HG03460 (cell line): ENCODE measurements at regions not wholly inside any gene's neighbourhood (a gene's known extent, or its start where the extent isn't known, plus 50 kb on each side); places are given as distances from the start of the nearest gene placed in this dataset.

Experiments
- ATAC-seq: cut with Tn5 transposase; IDR thresholded peaks from one replicate; pipeline ENCODE4 v1.9.1; 2021; ENCODE audit not compliant: unreplicated experiment

DNA sequence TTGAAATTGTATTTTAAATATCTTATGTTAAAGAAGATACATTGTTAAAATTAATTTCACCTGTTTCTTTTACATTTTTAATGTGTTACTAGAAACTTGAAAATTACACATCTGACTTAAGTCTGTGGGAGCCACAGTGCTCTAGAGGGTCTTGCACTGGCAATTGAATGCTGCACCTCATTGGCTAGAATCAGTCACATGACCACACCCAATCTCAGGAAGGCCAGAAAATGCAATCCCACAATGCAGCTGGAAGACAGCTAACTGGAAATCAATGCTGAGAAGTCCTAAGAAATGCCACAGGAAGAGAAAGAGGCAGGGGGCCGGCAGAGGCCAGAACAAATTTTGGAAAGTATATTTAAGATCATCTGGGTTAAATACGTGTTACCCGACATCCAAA lies 189.2 kb upstream of the POU3F3 start:
- no peak for ATAC-seq

DNA sequence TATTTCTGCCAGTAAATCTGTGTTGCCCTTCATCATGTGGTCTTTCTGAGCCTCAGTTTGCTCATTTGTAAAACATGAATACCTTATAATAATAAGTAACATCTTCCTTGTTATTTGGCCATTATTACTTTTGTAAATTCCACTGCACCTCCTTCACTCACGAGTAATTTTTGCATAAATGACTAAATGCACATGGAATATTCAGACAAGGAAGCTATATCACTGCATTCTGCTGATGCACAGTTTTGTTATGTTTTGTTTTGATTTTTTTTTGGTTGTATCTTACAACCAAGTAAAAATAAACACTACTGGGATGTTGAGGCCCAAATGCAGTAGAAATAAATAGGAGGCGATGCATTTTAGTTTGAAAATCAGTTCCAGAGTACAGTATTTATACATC lies 185.3 kb upstream of the POU3F3 start:
- no peak for ATAC-seq

DNA sequence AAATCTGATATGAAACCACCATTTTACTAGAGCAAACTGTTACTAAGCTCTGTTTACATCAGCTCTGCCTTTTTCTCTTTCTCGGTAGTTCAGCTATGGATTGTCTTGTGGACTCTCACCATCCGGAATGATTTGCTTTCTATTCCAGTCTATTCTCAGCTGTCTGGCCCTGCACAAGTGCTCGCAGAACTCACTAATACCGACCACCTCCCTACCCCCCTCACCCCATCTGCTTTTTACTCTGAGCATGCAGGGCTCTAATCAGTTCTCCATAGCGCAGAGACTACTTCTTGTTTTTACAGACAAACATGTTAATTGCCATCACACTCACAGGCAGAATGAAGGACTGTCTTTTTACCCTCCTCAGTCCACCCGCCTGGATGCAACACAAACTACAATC lies 180.7 kb upstream of the POU3F3 start:
- ATAC-seq = no peak

DNA sequence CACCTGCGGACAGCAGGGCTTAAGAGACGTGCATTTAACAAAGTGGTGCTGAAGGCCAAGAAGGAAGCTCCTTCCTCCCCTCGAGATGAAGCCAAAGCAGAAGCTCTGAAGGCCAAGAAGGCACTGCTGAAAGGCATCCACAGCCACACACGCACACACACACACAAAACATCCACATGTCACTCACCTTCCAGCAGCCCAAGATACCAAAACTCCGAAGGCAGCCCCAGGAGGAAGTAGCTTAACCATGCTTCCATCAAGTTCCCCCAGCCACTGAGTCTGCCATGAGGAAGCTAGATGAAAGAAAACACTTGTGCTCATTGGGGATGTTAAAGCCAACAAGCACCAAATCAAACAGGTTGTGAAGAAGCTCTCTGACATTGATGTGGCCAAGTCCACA lies 175.7 kb upstream of the POU3F3 start:
- ATAC-seq = no peak

DNA sequence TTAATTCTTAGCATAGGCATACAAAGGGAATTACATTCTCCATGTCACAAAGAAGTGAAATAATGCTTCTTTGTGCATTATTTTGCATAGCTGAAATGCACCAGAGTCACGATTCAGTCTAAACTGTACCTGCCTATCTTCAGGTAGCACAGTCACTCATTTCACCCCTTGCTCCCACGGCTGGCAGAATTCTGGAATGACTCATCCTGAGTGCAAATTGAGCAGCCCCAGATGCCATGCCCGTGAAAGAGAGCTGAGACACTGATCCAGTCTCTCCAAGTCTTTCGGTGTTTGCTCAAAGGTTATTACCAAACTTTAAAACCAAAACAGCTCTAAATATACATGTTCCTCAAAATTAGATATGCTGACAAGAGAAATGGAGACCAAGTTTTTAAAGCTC lies 168.3 kb upstream of the POU3F3 start:
- no peak for ATAC-seq

DNA sequence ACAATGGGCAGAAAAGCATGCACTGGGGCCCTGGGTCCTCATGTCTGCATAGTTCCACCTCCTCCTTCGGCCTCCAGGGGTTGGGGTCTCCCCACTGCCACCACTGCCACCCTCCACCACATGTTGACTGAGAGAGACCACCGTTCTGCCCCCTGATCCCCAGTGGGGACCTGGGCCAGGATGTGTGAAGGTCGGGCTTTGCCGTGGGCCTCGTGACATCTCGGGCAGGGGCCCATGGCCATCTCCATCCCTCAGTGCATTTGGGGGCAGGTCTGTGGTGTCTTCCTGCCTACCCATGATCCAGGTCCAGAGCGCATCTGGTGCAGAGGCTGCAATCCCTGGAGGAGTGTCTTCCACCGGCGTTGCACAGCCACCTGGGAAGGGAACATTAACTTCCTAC lies 166.8 kb upstream of the POU3F3 start:
- ATAC-seq = no peak

DNA sequence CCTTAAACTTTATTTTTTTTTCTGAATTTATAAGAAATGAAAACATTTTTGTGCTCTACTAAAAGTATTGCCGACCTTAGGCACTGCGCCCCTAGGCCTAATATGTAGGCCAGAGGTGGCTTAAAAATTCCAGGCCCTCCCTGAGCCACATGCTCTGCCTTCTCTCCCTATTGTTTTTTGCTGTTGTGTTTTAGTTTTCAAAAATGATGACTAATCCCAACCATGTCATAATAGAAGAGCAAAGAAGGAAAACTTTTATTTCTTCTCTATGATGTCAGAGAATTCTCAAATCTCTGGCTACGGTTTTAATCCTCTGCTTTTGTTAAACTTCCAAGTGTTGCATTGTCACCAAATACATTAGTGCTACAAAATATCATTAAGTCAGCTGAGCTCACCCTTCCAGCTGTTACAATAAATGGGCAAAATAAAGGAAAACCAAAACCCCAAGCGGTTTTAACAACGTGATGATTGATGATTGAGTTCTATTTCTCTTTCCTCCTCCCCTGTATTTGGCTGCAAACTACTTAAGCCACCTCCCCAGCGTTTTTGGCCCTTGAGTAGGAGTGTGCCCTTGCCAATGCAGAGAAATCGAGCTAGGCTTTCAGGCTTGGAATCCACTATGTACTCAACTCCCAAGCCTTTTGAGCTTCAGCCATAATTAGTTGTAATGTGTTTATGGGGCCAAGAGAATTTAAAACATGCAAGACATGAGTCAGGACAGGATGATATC lies 163.5 kb upstream of the POU3F3 start:
- ATAC-seq = no peak

DNA sequence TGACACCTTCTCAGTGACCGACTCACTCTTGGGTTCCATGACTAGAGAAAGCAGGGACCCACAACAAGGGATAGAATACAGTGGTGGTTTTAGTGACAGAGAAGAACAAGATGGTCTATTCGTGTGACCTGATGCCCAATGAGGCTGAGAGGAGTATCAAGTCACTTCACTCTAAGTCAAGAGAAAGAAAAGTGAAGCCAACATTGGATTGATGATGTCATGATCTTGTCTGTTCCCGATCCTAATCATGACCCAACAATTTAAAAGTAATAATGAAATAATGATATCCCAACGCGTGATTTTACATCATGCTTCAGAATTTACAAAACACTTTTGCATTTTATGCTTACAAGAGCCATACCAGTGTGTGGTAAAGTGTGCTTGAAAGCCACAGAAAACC lies 155.6 kb upstream of the POU3F3 start:
- ATAC-seq = no peak

DNA sequence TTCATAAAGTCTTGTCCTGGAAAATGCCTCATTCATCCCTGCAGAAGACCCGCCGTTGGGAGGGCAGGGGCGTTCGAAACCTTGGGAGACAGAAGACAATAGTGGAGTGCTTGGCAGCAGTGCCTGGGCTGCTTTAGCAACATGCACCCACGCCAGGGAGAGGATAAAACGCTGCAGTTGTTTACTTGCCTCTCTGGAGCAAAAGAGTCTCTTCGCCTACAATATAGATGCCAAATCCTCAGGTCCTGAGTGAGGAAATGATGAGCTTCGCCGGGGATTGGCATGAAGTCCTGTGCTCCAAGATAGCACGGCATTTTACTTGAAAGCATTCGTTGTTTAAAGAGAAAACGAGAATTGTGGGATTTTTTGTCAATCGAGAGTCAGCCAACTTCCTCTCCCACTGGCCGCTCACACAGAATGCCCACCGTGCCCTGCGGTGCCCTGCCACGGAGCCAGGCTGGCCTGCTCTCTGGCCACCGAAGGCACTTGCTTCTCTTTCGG lies 152.5 kb upstream of the POU3F3 start:
- ATAC-seq = no peak

DNA sequence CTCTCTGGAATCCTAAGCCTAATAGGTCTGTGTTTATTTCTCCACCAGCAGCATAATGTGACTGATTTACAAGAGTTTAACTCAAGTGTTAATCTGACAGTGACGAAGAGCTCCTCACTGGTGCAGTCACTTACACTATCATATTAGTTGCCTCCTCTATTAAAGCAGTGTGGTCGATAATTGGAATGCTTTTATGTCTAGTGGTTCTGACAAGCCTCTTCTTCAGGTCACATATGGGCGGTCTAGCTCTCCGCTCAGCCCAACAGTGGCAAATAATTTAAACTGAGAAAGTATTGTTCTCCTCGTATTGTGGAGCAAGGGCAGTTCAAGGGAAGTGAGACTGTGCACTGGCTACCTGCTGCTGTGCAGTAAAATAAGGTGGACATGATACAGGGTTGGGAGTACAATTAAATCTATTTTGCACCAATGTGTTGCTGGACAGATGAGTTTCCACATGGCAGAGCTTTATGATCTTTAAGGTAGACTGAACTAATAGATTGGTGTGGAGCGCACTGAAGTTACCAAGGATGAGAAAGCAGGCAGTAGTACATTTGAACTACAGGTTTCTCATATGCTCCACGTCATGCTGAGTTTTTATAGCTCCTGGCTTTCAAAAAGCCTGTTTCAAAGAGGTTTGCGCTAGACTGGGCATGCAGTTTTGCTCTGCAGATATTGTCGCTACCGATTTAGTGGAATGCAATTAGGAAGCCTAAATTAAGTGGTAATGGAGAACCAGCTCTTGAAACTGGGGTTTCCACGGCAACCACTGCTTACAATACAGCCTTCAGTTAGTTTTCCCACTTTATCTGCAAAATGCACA lies 151.7 kb upstream of the POU3F3 start:
- ATAC-seq = no peak

DNA sequence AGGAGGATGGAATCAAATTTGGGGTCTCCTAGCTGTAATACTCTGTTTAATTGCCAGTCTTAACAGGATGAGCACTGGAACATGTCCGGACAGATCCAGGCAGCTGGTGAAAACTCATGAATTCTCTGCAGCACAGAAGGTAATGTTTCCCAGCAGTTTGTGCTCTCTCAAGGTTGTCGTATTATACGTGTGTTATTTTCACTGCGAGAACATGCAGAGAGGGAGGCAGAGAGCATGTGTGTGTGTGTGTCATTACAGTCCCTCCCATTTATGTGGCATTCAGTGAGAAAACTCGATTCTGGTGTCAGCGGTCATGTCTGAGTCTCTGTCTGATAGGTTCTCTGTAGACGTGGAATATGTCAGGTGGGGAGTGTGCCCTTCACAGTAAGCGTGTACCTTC lies 150.2 kb upstream of the POU3F3 start:
- no peak for ATAC-seq

DNA sequence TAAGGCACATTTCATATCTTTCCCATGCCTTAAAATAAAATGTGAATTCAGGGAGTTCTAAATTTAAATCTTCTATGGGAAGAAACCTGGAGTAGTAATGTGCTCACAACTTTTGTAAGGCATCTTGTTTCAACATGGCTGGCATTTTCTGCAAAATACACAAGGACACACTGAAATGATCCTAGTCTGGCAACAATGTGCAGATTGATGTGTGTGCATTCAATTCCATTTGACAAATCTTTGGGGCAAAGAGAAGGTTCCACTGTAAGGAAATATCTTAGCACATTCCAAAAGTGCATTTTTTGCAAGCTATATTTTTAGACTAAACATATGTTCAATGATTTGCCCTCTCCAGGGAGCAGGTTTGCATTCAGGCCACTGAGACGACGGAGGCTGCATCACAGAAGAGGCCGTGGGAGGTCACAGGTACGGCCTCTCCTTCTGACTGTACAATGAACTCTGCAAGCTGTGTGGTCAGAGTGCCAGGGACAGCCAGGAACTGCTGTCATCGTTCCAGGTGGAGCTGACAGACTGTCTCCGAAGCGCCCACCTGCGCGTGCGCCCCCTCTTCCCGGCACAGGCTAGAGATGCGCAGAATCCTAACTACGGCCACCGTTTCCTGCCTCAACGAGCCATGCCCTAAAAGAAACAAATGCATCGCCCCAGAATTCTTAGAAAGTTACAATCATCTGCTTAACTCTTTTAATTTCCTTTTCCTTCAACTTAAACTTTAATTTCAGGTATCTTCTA lies 149.2 kb upstream of the POU3F3 start:
- ATAC-seq = no peak

DNA sequence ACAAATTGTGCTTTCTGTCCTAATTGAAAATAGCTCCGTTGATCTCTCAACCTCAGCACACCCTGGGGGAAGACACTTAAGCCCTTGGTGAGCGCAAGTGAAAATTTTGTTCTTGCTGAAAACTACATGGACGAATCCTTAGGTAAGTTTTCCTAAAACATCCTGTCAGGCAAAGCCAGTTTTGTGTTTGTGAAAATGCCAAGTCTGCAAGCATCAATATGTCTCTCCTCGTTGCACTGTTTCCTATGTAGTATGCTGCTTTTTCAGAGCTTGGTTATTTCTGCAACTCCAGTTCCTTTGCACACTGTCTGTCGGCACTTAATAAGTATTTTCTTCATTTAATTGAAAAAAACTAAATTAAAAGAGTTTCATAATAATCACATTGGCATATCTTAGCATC lies 146.9 kb upstream of the POU3F3 start:
- ATAC-seq = no peak

DNA sequence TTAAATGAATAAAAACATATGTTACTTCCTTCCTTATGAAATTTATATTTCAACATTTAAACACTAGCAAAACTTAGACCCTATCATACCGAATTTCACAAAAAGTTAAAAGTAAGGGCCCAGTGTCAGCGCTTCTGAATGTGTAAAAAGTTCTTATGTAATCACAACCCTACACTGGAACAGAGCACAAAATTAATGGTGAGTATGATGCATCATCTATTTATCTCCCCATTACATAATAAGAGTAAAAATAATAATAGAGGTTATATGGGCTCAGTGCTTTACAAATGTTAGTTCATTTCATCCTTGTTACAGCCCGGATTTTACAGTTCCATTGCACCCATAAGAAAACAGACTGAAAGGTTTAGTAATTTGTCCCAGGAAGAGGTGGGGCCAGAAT lies 144.9 kb upstream of the POU3F3 start:
- ATAC-seq = no peak

DNA sequence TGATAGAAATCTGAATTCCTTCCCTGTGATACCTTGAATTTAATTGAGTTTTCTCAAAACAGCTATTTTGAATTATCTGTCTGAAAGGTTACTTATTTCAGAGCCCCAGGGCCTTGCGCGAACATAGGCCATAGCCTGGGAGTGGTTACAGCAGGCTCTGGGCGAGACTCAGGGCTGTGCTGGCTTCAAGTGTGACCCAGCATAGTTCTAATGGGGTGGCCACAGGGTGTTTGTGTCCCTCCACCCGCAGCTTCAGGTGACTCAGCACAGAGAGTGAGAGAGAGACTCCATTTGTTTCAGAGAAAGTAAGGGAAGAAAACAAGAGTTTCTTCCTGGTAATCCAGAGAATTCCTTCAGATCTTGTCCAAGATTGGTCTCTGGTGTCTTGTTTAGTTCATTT lies 137.9 kb upstream of the POU3F3 start:
- no peak for ATAC-seq

DNA sequence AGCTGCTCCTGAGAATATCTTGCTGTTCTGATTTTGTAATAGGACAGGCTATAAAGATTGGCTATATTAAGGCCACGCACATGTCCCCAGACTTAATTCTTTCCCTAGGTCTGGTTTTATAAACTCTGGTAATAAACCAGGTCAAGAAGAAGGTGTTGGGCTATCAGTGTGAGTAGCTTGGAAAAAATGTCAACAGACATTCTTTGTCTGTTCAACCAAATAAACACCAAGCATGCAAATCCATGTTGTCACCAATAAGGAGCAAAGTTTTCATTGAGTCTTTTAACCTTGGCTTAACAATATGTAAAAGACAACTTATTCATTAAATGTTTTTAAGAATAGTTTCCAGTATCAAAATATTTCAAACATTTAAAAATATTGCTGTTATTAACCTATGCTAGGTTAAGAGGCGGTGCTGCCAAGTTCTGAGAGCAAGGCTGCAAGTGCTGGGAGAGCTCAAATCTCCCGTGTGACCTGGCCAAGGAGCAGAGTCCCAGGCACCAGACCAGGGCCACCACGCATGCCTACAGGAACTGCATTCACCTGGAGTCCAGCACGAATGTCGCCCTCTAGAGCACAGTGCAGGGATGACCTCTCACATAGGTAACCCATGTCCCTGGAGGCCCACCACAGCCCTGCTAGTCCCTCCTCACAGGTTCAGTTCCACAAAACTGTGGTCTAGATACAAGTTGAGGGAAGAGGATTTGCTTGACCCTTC lies 120.5 kb upstream of the POU3F3 start:
- ATAC-seq = peak; percentile 76

DNA sequence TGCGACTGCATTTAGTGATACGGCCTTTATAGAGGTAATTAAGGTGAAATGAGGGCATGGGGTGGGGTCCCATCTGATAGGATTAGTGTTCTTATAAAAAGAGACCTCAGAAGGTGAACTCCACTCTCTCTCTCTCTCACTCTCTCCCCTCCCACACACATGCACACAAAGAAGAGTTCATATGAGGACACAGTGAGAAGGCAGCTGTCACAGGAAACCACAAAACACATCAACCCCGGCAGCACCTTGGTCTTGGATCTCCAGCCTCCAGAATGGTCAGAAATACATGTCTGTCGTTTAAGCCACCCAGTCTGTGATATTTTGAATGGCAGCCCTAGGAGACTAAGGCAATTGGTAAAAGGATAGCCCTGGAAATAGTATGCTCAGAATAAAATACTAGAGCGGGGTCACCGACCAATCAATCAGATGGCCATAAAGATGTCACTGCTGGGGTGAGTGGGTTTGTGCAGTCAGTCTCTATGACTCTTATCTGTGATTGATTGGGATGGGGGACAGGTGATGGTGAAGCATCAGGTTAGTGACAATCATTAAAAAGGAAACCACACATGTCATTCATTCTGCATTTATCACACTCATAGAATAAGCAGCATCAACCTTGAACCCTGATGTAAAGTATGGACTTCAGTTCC lies 118.9 kb upstream of the POU3F3 start:
- no peak for ATAC-seq

DNA sequence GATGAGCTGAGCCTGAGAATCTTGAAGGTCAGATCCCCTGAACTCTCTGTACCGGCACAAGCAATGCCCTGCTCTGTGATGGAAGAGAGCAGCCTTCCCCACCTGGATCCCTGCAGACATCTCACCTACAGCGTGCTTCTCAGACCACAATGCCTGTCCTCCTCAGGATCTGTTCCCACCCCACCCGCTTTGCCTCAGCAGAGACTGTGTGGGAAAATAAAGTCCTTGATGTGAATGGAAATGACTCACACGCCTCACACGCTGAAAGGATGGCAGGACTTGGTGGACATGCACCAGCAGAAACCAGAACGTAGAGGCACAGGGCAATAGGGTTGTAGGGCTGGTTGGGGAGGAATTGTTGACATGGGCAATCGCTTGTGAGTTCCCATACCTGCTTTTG lies 117.9 kb upstream of the POU3F3 start:
- ATAC-seq = no peak

DNA sequence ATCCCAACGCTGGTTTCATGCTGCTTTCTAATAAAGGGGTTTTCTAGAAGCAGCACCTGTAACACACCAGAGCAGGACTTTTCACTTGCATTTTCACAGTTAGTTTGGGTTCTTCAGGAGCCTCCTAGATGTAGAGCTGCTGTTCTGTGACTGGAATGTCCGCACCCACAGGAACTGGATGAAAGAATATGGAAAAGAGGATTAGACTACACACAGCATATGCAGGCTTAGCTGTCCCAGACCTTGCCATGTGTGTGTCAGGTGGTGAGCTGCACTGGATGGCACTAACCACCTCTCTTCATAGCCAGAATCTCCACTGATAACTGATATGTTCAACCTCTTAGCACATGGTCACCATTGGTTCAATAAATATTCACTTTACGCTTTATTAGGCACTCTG lies 112.1 kb upstream of the POU3F3 start:
- no peak for ATAC-seq

DNA sequence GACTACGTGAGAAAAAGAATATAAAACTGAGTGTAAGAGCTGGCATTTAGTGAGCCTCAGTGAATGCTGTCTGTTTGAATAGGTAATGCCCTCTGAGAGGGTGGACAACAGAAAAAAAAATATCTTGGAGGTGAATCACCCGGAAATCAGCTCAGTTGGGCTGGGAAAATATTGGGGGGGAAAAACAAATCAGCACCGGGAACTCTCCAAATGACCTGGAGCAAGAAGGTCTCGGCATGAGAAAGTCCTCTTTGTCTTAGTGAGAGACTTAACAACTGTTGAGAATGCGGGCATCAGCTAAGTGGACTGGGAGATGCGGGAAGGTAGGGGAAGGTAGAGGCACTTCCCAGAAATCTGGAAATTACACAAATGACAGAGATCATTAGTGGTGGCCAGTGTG lies 109.4 kb upstream of the POU3F3 start:
- ATAC-seq = no peak

DNA sequence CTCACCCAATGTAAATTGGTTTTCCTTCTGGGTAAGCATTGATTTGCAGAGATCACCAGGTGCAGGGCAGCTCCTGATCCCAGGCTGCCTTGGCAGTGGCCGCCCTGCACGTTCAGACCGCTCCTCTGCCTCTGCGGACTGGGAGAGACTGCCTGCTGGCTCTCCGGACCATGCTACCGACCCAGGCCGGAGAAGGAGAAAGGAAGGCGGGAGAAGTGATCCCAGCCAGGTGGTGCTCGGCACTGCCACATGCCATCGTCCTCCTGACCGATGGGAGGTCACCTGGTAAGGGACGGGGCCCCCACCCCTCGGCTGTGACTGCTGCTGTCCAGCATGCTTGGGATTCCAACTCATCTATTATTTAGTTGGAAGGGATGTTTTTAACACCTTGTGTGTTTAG lies 108.1 kb upstream of the POU3F3 start:
- ATAC-seq = no peak
